ENCODE measurements at regions not wholly inside any gene's neighbourhood (a gene's known extent, or its start where the extent isn't known, plus 50 kb on each side); places are given as distances from the start of the nearest gene placed in this dataset.

DNA sequence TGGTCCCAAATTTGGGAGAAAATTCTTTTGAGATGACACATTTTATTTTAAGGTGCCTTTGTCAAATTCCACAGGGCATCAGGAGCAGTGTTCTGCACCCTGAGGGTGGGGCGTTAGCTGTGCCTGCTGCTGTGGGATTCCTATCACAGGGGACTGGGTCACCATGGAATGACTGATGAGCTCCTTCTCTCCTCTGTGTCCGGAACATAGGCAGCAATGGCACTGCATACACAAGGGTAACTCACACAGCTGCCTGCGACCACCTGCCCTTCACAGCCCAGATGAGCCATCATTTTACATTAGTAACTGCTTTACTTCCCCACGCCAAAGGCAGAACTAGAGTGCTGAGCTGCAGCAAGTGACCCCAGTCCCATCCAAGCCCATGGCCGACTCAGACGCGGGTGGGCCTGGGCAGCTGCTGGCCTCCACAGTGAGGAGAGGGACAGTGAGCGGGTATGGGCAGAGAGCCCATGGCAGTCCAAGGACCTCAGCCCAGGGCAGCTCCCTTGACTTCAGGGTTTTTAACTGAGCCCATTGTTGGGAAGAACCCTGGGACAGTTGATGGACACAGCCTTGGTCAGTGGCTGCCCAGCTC lies 93.7 kb downstream of the GADD45G start:
- TF ChIP-seq SUZ12 (IDR thresholded peaks at IDR 0.05; ENCODE audit: extremely low read depth, insufficient read depth, insufficient read length) = no peak
- no peak for TF ChIP-seq ZNF274 (IDR thresholded peaks at IDR 0.05; ENCODE audit: low read depth, low read length)
